Endodermal cell (in vitro differentiated cells): ENCODE measurements at regions not wholly inside any gene's neighbourhood (a gene's known extent, or its start where the extent isn't known, plus 50 kb on each side); places are given as distances from the start of the nearest gene placed in this dataset.
"Not testable (repeated sequence)": the region's sequence is repeated elsewhere in the genome, so short reads cannot be mapped to it uniquely, and the experiment has no call there.

Experiments used
- DNase-seq: peaks from one replicate; pipeline ENCODE4 v3.0.0-alpha.2; 2017
- H3K27ac ChIP-seq: 2 replicates; pipeline ENCODE4 v1.5.1; 2013; ENCODE audit warnings: mild to moderate bottlenecking, low read depth, low read length, moderate library complexity
- H3K27me3 ChIP-seq: 2 replicates; pipeline ENCODE4 v1.6.1; 2013; ENCODE audit warnings: mild to moderate bottlenecking, low read length, moderate library complexity; ENCODE audit not compliant: insufficient read depth, control insufficient read depth, poor library complexity, severe bottlenecking
- H3K36me3 ChIP-seq: 2 replicates; pipeline ENCODE4 v1.7.0; 2013; ENCODE audit warnings: mild to moderate bottlenecking, low read length, moderate library complexity; ENCODE audit not compliant: control insufficient read depth, insufficient read depth
- H3K4me1 ChIP-seq: one replicate; pipeline ENCODE4 v1.7.0; 2013; ENCODE audit warnings: low read length; ENCODE audit not compliant: control insufficient read depth, insufficient read depth
- H3K4me3 ChIP-seq: 2 replicates; pipeline ENCODE4 v1.5.1; 2013; ENCODE audit warnings: mild to moderate bottlenecking, low read length, moderate library complexity
- H3K9ac ChIP-seq: 2 replicates; pipeline ENCODE4 v1.6.1; 2013; ENCODE audit warnings: mild to moderate bottlenecking, low read length, moderate library complexity; ENCODE audit not compliant: poor library complexity, severe bottlenecking; ENCODE audit errors: extremely low read depth
- H3K9me3 ChIP-seq: 2 replicates; pipeline ENCODE4 v1.6.1; 2013; ENCODE audit warnings: mild to moderate bottlenecking, low read length, moderate library complexity; ENCODE audit not compliant: control insufficient read depth
- H3K27ac Mint-ChIP-seq: 2 replicates; pipeline ENCODE4 v1.8.0; 2020; ENCODE audit warnings: mixed read lengths
- H3K27me3 Mint-ChIP-seq: 2 replicates; pipeline ENCODE4 v1.8.0; 2021; ENCODE audit warnings: mild to moderate bottlenecking, mixed read lengths; ENCODE audit not compliant: insufficient read depth
- H3K36me3 Mint-ChIP-seq: 2 replicates; pipeline ENCODE4 v1.8.0; 2020; ENCODE audit warnings: low read depth, mixed read lengths
- H3K4me1 Mint-ChIP-seq: 2 replicates; pipeline ENCODE4 v1.8.0; 2020; ENCODE audit warnings: mixed read lengths
- H3K4me3 Mint-ChIP-seq: 2 replicates; pipeline ENCODE4 v1.8.0; 2020; ENCODE audit warnings: mild to moderate bottlenecking, moderate library complexity, mixed read lengths
- H3K9me3 Mint-ChIP-seq: 2 replicates; pipeline ENCODE4 v1.8.0; 2020; ENCODE audit warnings: mild to moderate bottlenecking, mixed read lengths
- CTCF ChIP-seq: fragments of 200-600 bp; sonication (generic); conservative IDR thresholded peaks from 2 replicates; pipeline ENCODE4 v1.5.0; 2021; ENCODE audit warnings: antibody characterized with exemption, mild to moderate bottlenecking
- WGBS, 2 experiments: methylation state at CpG; one replicate each; pipeline versions ENCODE4 v1.1.5 to v1.1.7; 2013; ENCODE audit warnings: missing lambda C conversion rate in 2 of 2, mixed read lengths in 1 of 2; ENCODE audit not compliant: insufficient coverage in 1 of 2, insufficient read length in 1 of 2; 5-methylcytosine and 5-hydroxymethylcytosine counted together

GRCh38 chr3:66934041-66934440, 64.1 kb upstream of the KBTBD8 start:
- Histone ChIP-seq H3K27me3 (peaks cover 4% of the 10 kb centered on the region), H3K9me3 (no peaks in the 10 kb centered on the region), H3K4me1 (peaks cover 13% of the 10 kb centered on the region), H3K9ac (no peak overlapping the region), H3K4me3 (no peak overlapping the region), H3K36me3 (no peaks in the 10 kb centered on the region), H3K27ac (no peak overlapping the region)
- Mint-ChIP-seq H3K4me3 (no peak overlapping the region), H3K36me3 (no peaks in the 10 kb centered on the region), H3K4me1 (peaks cover 34% of the 10 kb centered on the region), H3K9me3 (no peaks in the 10 kb centered on the region), H3K27ac (no peak overlapping the region), H3K27me3 (no peaks in the 10 kb centered on the region)
- no peak for DNase-seq
- 88 to 93% methylated on average over 1 of the region's 1 CpG for WGBS, 2 experiments
- TF ChIP-seq CTCF: no peak

- Histone ChIP-seq H3K27me3 (peaks cover 4% of the 10 kb centered on the region), H3K27ac (no peak overlapping the region), H3K9ac (no peak overlapping the region), H3K4me1 (peaks cover 13% of the 10 kb centered on the region), H3K36me3 (no peaks in the 10 kb centered on the region), H3K9me3 (no peaks in the 10 kb centered on the region), H3K4me3 (no peak overlapping the region)
- TF ChIP-seq CTCF: no peak
- no peak for DNase-seq
- H3K27me3 Mint-ChIP-seq: no peaks in the 10 kb centered on the region
- peaks cover 34% of the 10 kb centered on the region for H3K4me1 Mint-ChIP-seq
- H3K9me3 Mint-ChIP-seq: no peaks in the 10 kb centered on the region
- no peak overlapping the region for H3K27ac Mint-ChIP-seq
- 76 to 100% methylated on average over 1 to 3 of the region's 3 CpGs for WGBS, 2 experiments
- H3K4me3 Mint-ChIP-seq: no peak overlapping the region
- H3K36me3 Mint-ChIP-seq: no peaks in the 10 kb centered on the region
Observed at GRCh38 chr3:66934725-66935124, 63.4 kb upstream of the KBTBD8 start.

- H3K27me3 Mint-ChIP-seq, H3K9ac ChIP-seq, H3K4me3 Mint-ChIP-seq, H3K27ac Mint-ChIP-seq, H3K27me3 ChIP-seq, H3K36me3 ChIP-seq, H3K27ac ChIP-seq, H3K9me3 ChIP-seq, H3K36me3 Mint-ChIP-seq, DNase-seq, H3K4me3 ChIP-seq, H3K9me3 Mint-ChIP-seq, H3K4me1 ChIP-seq: not testable (repeated sequence)
- peaks cover 23% of the 10 kb centered on the region for H3K4me1 Mint-ChIP-seq
- 88 to 94% methylated on average over 4 to 6 of the region's 6 CpGs for WGBS, 2 experiments
Observed at GRCh38 chr3:66937041-66937440, 61.1 kb upstream of the KBTBD8 start.

- Histone ChIP-seq H3K4me1 (peaks cover 6% of the 10 kb centered on the region), H3K27me3 (no peaks in the 10 kb centered on the region), H3K27ac (no peak overlapping the region), H3K36me3 (no peaks in the 10 kb centered on the region), H3K9ac (no peak overlapping the region), H3K9me3 (no peaks in the 10 kb centered on the region), H3K4me3 (no peak overlapping the region)
- Mint-ChIP-seq H3K27ac (no peak overlapping the region), H3K4me3 (no peak overlapping the region), H3K4me1 (peaks cover 12% of the 10 kb centered on the region), H3K27me3 (no peaks in the 10 kb centered on the region), H3K9me3 (no peaks in the 10 kb centered on the region), H3K36me3 (no peaks in the 10 kb centered on the region)
- peak; percentile 80 for DNase-seq
- WGBS, 2 experiments: 20 to 43% methylated on average over 1 to 4 of the region's 5 CpGs
- peak; percentile 92 for TF ChIP-seq CTCF
Observed at GRCh38 chr3:66938338-66938963, 59.7 kb upstream of the KBTBD8 start.
